H1 (cell line): ENCODE measurements at regions not wholly inside any gene's neighbourhood (a gene's known extent, or its start where the extent isn't known, plus 50 kb on each side); places are given as distances from the start of the nearest gene placed in this dataset.

Experiments
- CTCF ChIA-PET: fragments of 300-600 bp; sonication (Branson Sonifier 250); formaldehyde crosslinking; loops from one replicate; lab custom pipeline; 2021; ENCODE audit not compliant: partially characterized antibody; lab: Charles Lee
- POLR2A ChIA-PET: fragments of 300-600 bp; sonication (Branson Sonifier 250); formaldehyde crosslinking; loops from one replicate; lab custom pipeline; 2021; ENCODE audit warnings: inconsistent platforms; ENCODE audit not compliant: partially characterized antibody; lab: Charles Lee
- DNase-seq, 2 experiments: peaks; one replicate each; pipeline versions ENCODE4 v3.0.0 to v3.0.0-alpha.2; 2010 to 2022; ENCODE audit warnings: low spot score in 2 of 2, low read depth in 1 of 2, mixed read lengths in 1 of 2
- FAIRE-seq: peaks from 2 replicates; lab custom pipeline; 2011; peaks lifted over from hg19 to GRCh38; lab: Jason Lieb, UNC
- H2AFZ ChIP-seq: 2 replicates; pipeline ENCODE4 v1.8.1; 2012; ENCODE audit warnings: low read length, inconsistent platforms
- H2AK5ac ChIP-seq: 2 replicates; pipeline ENCODE4 v1.6.1; 2013; ENCODE audit warnings: low read depth, low read length
- H2BK120ac ChIP-seq: replicated peaks from 2 replicates; pipeline ENCODE3; 2013; ENCODE audit warnings: low read depth, low read length, inconsistent platforms
- H2BK12ac ChIP-seq: 2 replicates; pipeline ENCODE4 v1.6.1; 2013; ENCODE audit warnings: low read depth, low read length
- H2BK15ac ChIP-seq: 2 replicates; pipeline ENCODE4 v1.6.1; 2013; ENCODE audit warnings: low read length
- H2BK20ac ChIP-seq: 2 replicates; pipeline ENCODE4 v1.6.1; 2013; ENCODE audit warnings: low read length
- H2BK5ac ChIP-seq: 2 replicates; pipeline ENCODE4 v1.6.1; 2013; ENCODE audit warnings: low read depth, low read length
- H3K14ac ChIP-seq: 2 replicates; pipeline ENCODE4 v1.6.1; 2013; ENCODE audit warnings: inconsistent platforms; ENCODE audit not compliant: insufficient read length
- H3K18ac ChIP-seq: 2 replicates; pipeline ENCODE4 v1.6.1; 2013; ENCODE audit warnings: low read length; ENCODE audit errors: extremely low read depth
- H3K23ac ChIP-seq: 2 replicates; pipeline ENCODE4 v1.6.1; 2013; ENCODE audit warnings: inconsistent platforms; ENCODE audit not compliant: insufficient read length
- H3K23me2 ChIP-seq: 2 replicates; pipeline ENCODE4 v1.6.1; 2013; ENCODE audit warnings: low read depth, low read length
- H3K27ac ChIP-seq: 2 replicates; pipeline ENCODE4 v1.6.1; 2011; ENCODE audit warnings: low read depth, low read length, inconsistent platforms
- H3K27me3 ChIP-seq, 4 experiments: replicated peaks in 1 of 4; 1 replicate in 1 of 4; 2 replicates in 3 of 4; pipeline versions ENCODE4 v1.6.1 to v1.8.1; 2011 to 2013; ENCODE audit warnings: low read length in 3 of 4, mild to moderate bottlenecking in 3 of 4, inconsistent platforms in 2 of 4, mixed read lengths in 2 of 4, moderate library complexity in 1 of 4; ENCODE audit not compliant: control insufficient read depth in 3 of 4, insufficient read depth in 3 of 4; ENCODE audit errors: extremely low read depth in 1 of 4
- H3K36me3 ChIP-seq, 4 experiments: 2 replicates each; pipeline versions ENCODE4 v1.6.1 to v1.8.1; 2011 to 2013; ENCODE audit warnings: mild to moderate bottlenecking in 4 of 4, low read length in 3 of 4, moderate library complexity in 2 of 4, control low read depth in 1 of 4, inconsistent platforms in 1 of 4; ENCODE audit not compliant: insufficient read depth in 4 of 4, control insufficient read depth in 2 of 4
- H3K4ac ChIP-seq: replicated peaks from 2 replicates; pipeline ENCODE3; 2013; ENCODE audit warnings: low read length, low read depth, mixed read lengths, inconsistent platforms; ENCODE audit not compliant: insufficient read length
- H3K4me1 ChIP-seq, 4 experiments: replicated peaks in 1 of 4; 1 replicate in 1 of 4; 2 replicates in 3 of 4; pipeline versions ENCODE4 v1.6.1 to v1.8.1; 2011 to 2013; ENCODE audit warnings: low read length in 3 of 4, inconsistent platforms in 2 of 4, mixed read lengths in 1 of 4; ENCODE audit not compliant: insufficient read depth in 4 of 4, control insufficient read depth in 3 of 4
- H3K4me2 ChIP-seq, 2 experiments: 2 replicates each; pipeline versions ENCODE4 v1.6.1 to v1.8.1; 2011 to 2013; ENCODE audit warnings: low read depth in 2 of 2, low read length in 2 of 2, control low read depth in 1 of 2, inconsistent platforms in 1 of 2, mild to moderate bottlenecking in 1 of 2; ENCODE audit not compliant: insufficient read depth in 1 of 2
- H3K4me3 ChIP-seq, 4 experiments: fragments of 200-600, 300-600 bp in 1 of 4; sonication (generic), shearing (Covaris generic), sonication (Bioruptor Twin) in 1 of 4; 2 replicates each; pipeline versions ENCODE4 v1.5.1 to v1.8.1; 2011 to 2016; ENCODE audit warnings: low read length in 4 of 4, low read depth in 3 of 4, control low read depth in 2 of 4, inconsistent platforms in 2 of 4, mild to moderate bottlenecking in 2 of 4, mixed read lengths in 1 of 4, moderate library complexity in 1 of 4; ENCODE audit not compliant: insufficient read depth in 2 of 4; ENCODE audit errors: extremely low read depth in 1 of 4
- H3K56ac ChIP-seq: replicated peaks from 2 replicates; pipeline ENCODE3; 2013; ENCODE audit warnings: low read depth, mild to moderate bottlenecking, mixed read lengths, low read length, inconsistent platforms; ENCODE audit not compliant: insufficient read length
- H3K79me1 ChIP-seq: 2 replicates; pipeline ENCODE4 v1.6.1; 2013; ENCODE audit warnings: low read depth, low read length, control low read depth
- H3K79me2 ChIP-seq, 2 experiments: 2 replicates each; pipeline versions ENCODE4 v1.6.1 to v1.8.1; 2012 to 2013; ENCODE audit warnings: low read length in 2 of 2, mild to moderate bottlenecking in 2 of 2, inconsistent platforms in 1 of 2; ENCODE audit not compliant: insufficient read depth in 2 of 2, control insufficient read depth in 1 of 2
- H3K9ac ChIP-seq, 4 experiments: replicated peaks in 1 of 4; 1 replicate in 1 of 4; 2 replicates in 3 of 4; pipeline versions ENCODE4 v1.6.1 to v1.8.1; 2011 to 2013; ENCODE audit warnings: low read depth in 3 of 4, low read length in 3 of 4, control low read depth in 2 of 4, mild to moderate bottlenecking in 2 of 4, moderate library complexity in 2 of 4, inconsistent platforms in 1 of 4; ENCODE audit errors: extremely low read depth in 1 of 4
- H3K9me3 ChIP-seq, 2 experiments: 2 replicates each; pipeline versions ENCODE4 v1.6.1 to v1.8.1; 2012 to 2013; ENCODE audit warnings: mild to moderate bottlenecking in 2 of 2, moderate library complexity in 2 of 2, control low read depth in 1 of 2, inconsistent platforms in 1 of 2, low read depth in 1 of 2, low read length in 1 of 2, mixed read lengths in 1 of 2; ENCODE audit not compliant: insufficient read depth in 2 of 2
- H4K20me1 ChIP-seq, 2 experiments: replicated peaks in 1 of 2; 2 replicates each; pipeline versions ENCODE3 to v1.8.1; 2011 to 2013; ENCODE audit warnings: inconsistent platforms in 2 of 2, low read length in 2 of 2, mild to moderate bottlenecking in 1 of 2; ENCODE audit not compliant: insufficient read depth in 2 of 2, control insufficient read depth in 1 of 2
- H4K5ac ChIP-seq: 2 replicates; pipeline ENCODE4 v1.6.1; 2013; ENCODE audit warnings: low read length, low read depth, mixed read lengths, inconsistent platforms; ENCODE audit not compliant: insufficient read length
- H4K8ac ChIP-seq: 2 replicates; pipeline ENCODE4 v1.8.0; 2013; ENCODE audit warnings: mild to moderate bottlenecking, moderate library complexity, low read length, inconsistent platforms; ENCODE audit not compliant: insufficient read depth; ENCODE audit errors: extremely low read depth
- H4K91ac ChIP-seq: replicated peaks from 2 replicates; pipeline ENCODE3; 2013; ENCODE audit warnings: low read length, mixed read lengths, inconsistent platforms; ENCODE audit not compliant: insufficient read length
- BCL11A ChIP-seq, 2 experiments: IDR thresholded peaks; one replicate each; pipeline ENCODE4 v1.6.1; 2011; ENCODE audit warnings: low read depth in 2 of 2, low read length in 2 of 2, mild to moderate bottlenecking in 2 of 2
- JUN ChIP-seq: IDR thresholded peaks from 2 replicates; pipeline ENCODE4 v1.6.1; 2011; ENCODE audit warnings: low read depth, mild to moderate bottlenecking, improper control_type of control experiment, low read length
- KDM4A ChIP-seq: IDR thresholded peaks from one replicate; pipeline ENCODE4 v1.7.1; 2012; ENCODE audit warnings: low read depth, mild to moderate bottlenecking, moderate library complexity, low read length, inconsistent platforms; ENCODE audit not compliant: severe bottlenecking
- NRF1 ChIP-seq: IDR thresholded peaks from 2 replicates; pipeline ENCODE4 v1.6.1; 2011; ENCODE audit warnings: mild to moderate bottlenecking, low read depth, low read length, improper control_type of control experiment
- SRF ChIP-seq: IDR thresholded peaks from 2 replicates; pipeline ENCODE4 v1.6.1; 2011; ENCODE audit warnings: mild to moderate bottlenecking, low read depth, low read length, moderate library complexity
- WGBS, 2 experiments: shearing (Covaris generic) in 1 of 2; methylation state at CpG; one replicate each; pipeline versions ENCODE4 v1.1.6 to v1.1.7; 2013 to 2015; ENCODE audit warnings: low lambda C conversion rate in 2 of 2, mixed read lengths in 2 of 2, inconsistent platforms in 1 of 2, low coverage in 1 of 2, missing lambda C conversion rate in 1 of 2; ENCODE audit not compliant: insufficient replicate concordance in 2 of 2, insufficient coverage in 1 of 2, insufficient read length in 1 of 2; ENCODE audit errors: extremely low coverage in 1 of 2, missing lambda C conversion rate in 1 of 2; 5-methylcytosine and 5-hydroxymethylcytosine counted together

- no peaks in the 10 kb centered on the region; the same call in 1 of the 2 replicates for H3K23me2 ChIP-seq
- H3K18ac ChIP-seq, result no peak overlapping the region
- H3K36me3 ChIP-seq, result no peaks in the 10 kb centered on the region
- FAIRE-seq (no peak), DNase-seq (no peak)
- H4K20me1 ChIP-seq, result no peaks in the 10 kb centered on the region
- no peak overlapping the region for H2BK15ac ChIP-seq
- H3K4me1 ChIP-seq, result peaks cover 0 to 2% (median under 1%) of the 10 kb centered on the region in 4 experiments; a peak in 2 of 7 replicates
- no peaks in the 10 kb centered on the region for H3K79me1 ChIP-seq
- no peaks in the 10 kb centered on the region for H3K27me3 ChIP-seq
- H3K4ac ChIP-seq, result no peak overlapping the region
- H3K4me3 ChIP-seq, result no peak overlapping the region
- no peak overlapping the region for H3K9ac ChIP-seq
- H2BK12ac ChIP-seq, result no peak overlapping the region
- TF ChIP-seq KDM4A (no peak), JUN (no peak), NRF1 (no peak), SRF (no peak), BCL11A (IDR thresholded peaks at IDR 0.05; ENCODE audit: low read depth in 2 of 2, low read length in 2 of 2) (no peak)
- no peak overlapping the region for H2BK5ac ChIP-seq
- H3K79me2 ChIP-seq, result no peaks in the 10 kb centered on the region
- no peak overlapping the region for H2AK5ac ChIP-seq
- no peak overlapping the region for H2BK20ac ChIP-seq
- H4K91ac ChIP-seq, result no peak overlapping the region
- ChIA-PET CTCF (no interaction called here), POLR2A (no interaction called here)
- H2BK120ac ChIP-seq, result no peak overlapping the region
- no peak overlapping the region for H3K27ac ChIP-seq
- no peak overlapping the region for H3K4me2 ChIP-seq
- H4K5ac ChIP-seq, result no peak overlapping the region
- 87% methylated on average over 2 of the region's 2 CpGs; no CpG with 5 or more reads in 1 of the 2 experiments for WGBS, 2 experiments
- no peak overlapping the region for H3K56ac ChIP-seq
- H3K9me3 ChIP-seq, result no peaks in the 10 kb centered on the region
- no peak overlapping the region for H3K14ac ChIP-seq
- H2AFZ ChIP-seq, result no peak overlapping the region
- no peak overlapping the region for H3K23ac ChIP-seq
- H4K8ac ChIP-seq, result no peak overlapping the region
Observed at GRCh38 chr6:126534401-126534800, 194.5 kb downstream of the CENPW start.
